Sciatic nerve (tissue), 2 donors: ENCODE measurements at regions not wholly inside any gene's neighbourhood (a gene's known extent, or its start where the extent isn't known, plus 50 kb on each side); places are given as distances from the start of the nearest gene placed in this dataset.

Source experiments
- ATAC-seq: fragments of 200-7000 bp; cut with Tn5 transposase; one replicate; pipeline ENCODE4 v1.9.1; 2020; ENCODE audit warnings: mild to moderate bottlenecking, moderate library complexity
- DNase-seq: peaks from one replicate; pipeline ENCODE4 v3.0.0-alpha.2; 2020; ENCODE audit warnings: low spot score
- intact Hi-C: fragments of 100-400 bp; cut with DNase I; formaldehyde crosslinking; loops from one replicate; pipeline ENCODE4 v1.14.2; 2022
- donor health status: DM: no; HTN: no; CAD: no.
- donor health status: DM: no; HTN: no; CAD: no.

- DNase-seq (no peak), ATAC-seq (no peak)
- intact Hi-C loops = no loop called here
Measured at GRCh38 chr4:24057915-24058559, 168.2 kb upstream of the PPARGC1A start.

- ATAC-seq (peak; percentile 52), DNase-seq (no peak)
- intact Hi-C loops = no loop called here
Measured at GRCh38 chr4:24056289-24056688, 166.4 kb upstream of the PPARGC1A start.

GRCh38 chr4:24055623-24056022 lies 165.8 kb upstream of the PPARGC1A start:
- ATAC-seq (no peak), DNase-seq (no peak)
- intact Hi-C loops = no loop called here

GRCh38 chr4:24054910-24055309 lies 165.1 kb upstream of the PPARGC1A start:
- DNase-seq (no peak), ATAC-seq (no peak)
- intact Hi-C loops = no loop called here

GRCh38 chr4:24053934-24054333 lies 164.1 kb upstream of the PPARGC1A start:
- intact Hi-C loops = no loop called here
- ATAC-seq (no peak), DNase-seq (no peak)

GRCh38 chr4:24044610-24045589 lies 155.1 kb upstream of the PPARGC1A start:
- no peak for DNase-seq
- intact Hi-C loops = no loop called here
- ATAC-seq = no peak

- peak; percentile 36 for ATAC-seq
Measured at GRCh38 chr4:24042094-24042493, 152.2 kb upstream of the PPARGC1A start.

GRCh38 chr4:24040811-24041210 lies 151.0 kb upstream of the PPARGC1A start:
- no peak for ATAC-seq
- intact Hi-C loops = no loop called here

More at GRCh38 chr4:24042094-24042493, 152.2 kb upstream of the PPARGC1A start:
- DNase-seq = no peak
- intact Hi-C loops = no loop called here

GRCh38 chr4:24033626-24034025 lies 143.8 kb upstream of the PPARGC1A start:
- DNase-seq = no peak
- intact Hi-C loops = no loop called here
- no peak for ATAC-seq

More at GRCh38 chr4:24040811-24041210, 151.0 kb upstream of the PPARGC1A start:
- no peak for DNase-seq

- ATAC-seq (no peak), DNase-seq (no peak)
Measured at GRCh38 chr4:24032371-24032989, 142.6 kb upstream of the PPARGC1A start.

GRCh38 chr4:24026596-24026995 lies 136.7 kb upstream of the PPARGC1A start:
- ATAC-seq = no peak
- DNase-seq = no peak
- intact Hi-C loops = no loop called here

More at GRCh38 chr4:24032371-24032989, 142.6 kb upstream of the PPARGC1A start:
- intact Hi-C loops = no loop called here

- no peak for DNase-seq
- intact Hi-C loops = no loop called here
- ATAC-seq = no peak
Measured at GRCh38 chr4:24024605-24025004, 134.8 kb upstream of the PPARGC1A start.

GRCh38 chr4:24024157-24024556 lies 134.3 kb upstream of the PPARGC1A start:
- no peak for DNase-seq
- no peak for ATAC-seq
- intact Hi-C loops = no loop called here

- DNase-seq = no peak
- intact Hi-C loops = no loop called here
- ATAC-seq = no peak
Measured at GRCh38 chr4:24015782-24016181, 125.9 kb upstream of the PPARGC1A start.

- intact Hi-C loops = no loop called here
- no peak for DNase-seq
- no peak for ATAC-seq
Measured at GRCh38 chr4:24013668-24014422, 124.0 kb upstream of the PPARGC1A start.

GRCh38 chr4:24010994-24011393 lies 121.1 kb upstream of the PPARGC1A start:
- DNase-seq = no peak
- intact Hi-C loops = no loop called here
- ATAC-seq = no peak

GRCh38 chr4:24010573-24010972 lies 120.7 kb upstream of the PPARGC1A start:
- no peak for ATAC-seq
- DNase-seq = no peak
- intact Hi-C loops = no loop called here

GRCh38 chr4:24007860-24008261 lies 118.0 kb upstream of the PPARGC1A start:
- DNase-seq (no peak), ATAC-seq (peak; percentile 84)
- intact Hi-C loops = no loop called here

GRCh38 chr4:24006269-24006668 lies 116.4 kb upstream of the PPARGC1A start:
- DNase-seq (no peak), ATAC-seq (no peak)
- intact Hi-C loops = no loop called here
